Suprapubic skin (tissue), 4 donors: ENCODE measurements at regions not wholly inside any gene's neighbourhood (a gene's known extent, or its start where the extent isn't known, plus 50 kb on each side); places are given as distances from the start of the nearest gene placed in this dataset.

Experiments
- DNase-seq, 2 donors: peaks; one replicate each; pipeline ENCODE4 v3.0.0-alpha.2; 2019; ENCODE audit warnings: low spot score in 2 of 2
- H3K27ac ChIP-seq: fragments of 200-600 bp; sonication (generic); one replicate; pipeline ENCODE4 v1.5.1; 2019
- H3K27me3 ChIP-seq: fragments of 200-600 bp; sonication (generic); one replicate; pipeline ENCODE4 v1.5.1; 2019
- H3K36me3 ChIP-seq: fragments of 200-600 bp; sonication (generic); one replicate; pipeline ENCODE4 v1.5.1; 2019
- H3K4me1 ChIP-seq: fragments of 200-600 bp; sonication (generic); one replicate; pipeline ENCODE4 v1.5.1; 2019
- H3K4me3 ChIP-seq: fragments of 200-600 bp; sonication (generic); one replicate; pipeline ENCODE4 v1.5.1; 2019; ENCODE audit warnings: mild to moderate bottlenecking
- H3K9me3 ChIP-seq: fragments of 200-600 bp; sonication (generic); one replicate; pipeline ENCODE4 v1.5.1; 2019
- EP300 ChIP-seq: sonication (generic); formaldehyde crosslinking; IDR thresholded peaks from one replicate; pipeline ENCODE4 v1.6.1; 2017; ENCODE audit warnings: antibody characterized with exemption
- POLR2A ChIP-seq, 2 donors: fragments of 450-650 bp; IDR thresholded peaks; one replicate each; pipeline ENCODE4 v1.6.1; 2017; ENCODE audit warnings: antibody characterized with exemption in 2 of 2, mild to moderate bottlenecking in 2 of 2, moderate library complexity in 2 of 2
- POLR2AphosphoS5 ChIP-seq, 3 donors: sonication (generic); formaldehyde crosslinking; IDR thresholded peaks; one replicate each; pipeline ENCODE4 v1.6.1; 2017; ENCODE audit warnings: antibody characterized with exemption in 3 of 3
- WGBS: methylation state at CpG from one replicate; pipeline ENCODE4 v1.1.5; 2018; 5-methylcytosine and 5-hydroxymethylcytosine counted together
- TF ChIP-seq, protein P1 (sequence below), 2 donors: fragments of 200-600 bp in 1 of 2; fragments of 450-650 bp in 1 of 2; sonication (generic) in 1 of 2; IDR thresholded peaks; one replicate each; pipeline ENCODE4 v1.5.1; 2016 to 2019; ENCODE audit warnings: antibody characterized with exemption in 2 of 2, mild to moderate bottlenecking in 1 of 2, moderate library complexity in 1 of 2

DNA sequence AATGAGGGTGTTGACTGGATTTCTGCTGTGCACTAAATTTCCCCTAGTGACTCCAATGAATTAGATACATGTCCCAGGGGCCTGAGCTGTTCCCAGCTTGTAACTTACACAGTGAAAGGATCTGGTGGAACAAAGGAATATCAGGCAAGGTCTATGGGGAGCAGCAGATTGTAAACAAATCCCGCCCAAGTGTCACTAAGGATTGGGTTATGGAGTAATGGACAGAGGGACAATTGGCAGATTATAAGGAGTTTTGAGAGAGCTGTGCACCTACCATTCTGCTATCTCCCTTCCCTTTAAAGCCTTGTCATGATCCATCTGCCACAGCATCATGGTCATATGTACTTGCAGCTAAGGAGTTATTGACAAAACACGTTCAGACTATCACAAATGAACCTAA lies 183.0 kb downstream of the RAB11FIP2 start:
- TF ChIP-seq POLR2AphosphoS5 (IDR thresholded peaks at IDR 0.05): no peak
- TF ChIP-seq, protein P1, sequence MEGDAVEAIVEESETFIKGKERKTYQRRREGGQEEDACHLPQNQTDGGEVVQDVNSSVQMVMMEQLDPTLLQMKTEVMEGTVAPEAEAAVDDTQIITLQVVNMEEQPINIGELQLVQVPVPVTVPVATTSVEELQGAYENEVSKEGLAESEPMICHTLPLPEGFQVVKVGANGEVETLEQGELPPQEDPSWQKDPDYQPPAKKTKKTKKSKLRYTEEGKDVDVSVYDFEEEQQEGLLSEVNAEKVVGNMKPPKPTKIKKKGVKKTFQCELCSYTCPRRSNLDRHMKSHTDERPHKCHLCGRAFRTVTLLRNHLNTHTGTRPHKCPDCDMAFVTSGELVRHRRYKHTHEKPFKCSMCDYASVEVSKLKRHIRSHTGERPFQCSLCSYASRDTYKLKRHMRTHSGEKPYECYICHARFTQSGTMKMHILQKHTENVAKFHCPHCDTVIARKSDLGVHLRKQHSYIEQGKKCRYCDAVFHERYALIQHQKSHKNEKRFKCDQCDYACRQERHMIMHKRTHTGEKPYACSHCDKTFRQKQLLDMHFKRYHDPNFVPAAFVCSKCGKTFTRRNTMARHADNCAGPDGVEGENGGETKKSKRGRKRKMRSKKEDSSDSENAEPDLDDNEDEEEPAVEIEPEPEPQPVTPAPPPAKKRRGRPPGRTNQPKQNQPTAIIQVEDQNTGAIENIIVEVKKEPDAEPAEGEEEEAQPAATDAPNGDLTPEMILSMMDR (IDR thresholded peaks at IDR 0.05): no peak
- TF ChIP-seq POLR2A (IDR thresholded peaks at IDR 0.05): no peak
- no peak for TF ChIP-seq EP300
- no peaks in the 10 kb centered on the region for H3K36me3 ChIP-seq
- no peak for DNase-seq
- H3K4me1 ChIP-seq: peaks cover 4% of the 10 kb centered on the region
- H3K27ac ChIP-seq: no peak overlapping the region
- no peaks in the 10 kb centered on the region for H3K27me3 ChIP-seq
- no peak overlapping the region for H3K4me3 ChIP-seq
- 38% methylated on average over 2 of the region's 2 CpGs for WGBS
- H3K9me3 ChIP-seq: no peaks in the 10 kb centered on the region

DNA sequence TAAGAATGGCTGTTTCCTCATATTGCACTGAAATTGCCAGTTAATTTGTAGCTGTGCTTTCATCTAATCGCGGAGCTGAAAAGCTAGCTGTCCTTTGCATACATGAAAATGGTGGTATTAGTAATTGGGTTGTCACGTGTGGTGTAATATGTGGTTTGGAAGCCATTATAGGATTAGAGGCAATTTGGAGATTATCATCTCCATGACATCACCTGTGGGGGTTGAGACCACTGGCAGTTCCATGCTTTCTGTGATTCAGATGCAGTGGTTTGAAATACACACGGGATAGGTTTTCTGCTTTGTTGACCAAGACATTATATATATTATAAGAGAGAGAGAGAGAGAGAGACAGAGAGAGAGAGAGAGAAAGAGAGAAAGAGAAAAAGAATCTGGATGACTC lies 180.8 kb downstream of the RAB11FIP2 start:
- no peak overlapping the region for H3K4me3 ChIP-seq
- no peak overlapping the region for H3K27ac ChIP-seq
- no peaks in the 10 kb centered on the region for H3K9me3 ChIP-seq
- H3K27me3 ChIP-seq: peaks cover 2% of the 10 kb centered on the region
- DNase-seq: no peak
- TF ChIP-seq POLR2AphosphoS5 (IDR thresholded peaks at IDR 0.05) (no peak), EP300 (no peak), POLR2A (IDR thresholded peaks at IDR 0.05) (no peak)
- TF ChIP-seq, protein P1 (IDR thresholded peaks at IDR 0.05): no peak
- H3K36me3 ChIP-seq: no peaks in the 10 kb centered on the region
- H3K4me1 ChIP-seq: no peaks in the 10 kb centered on the region
- 90% methylated on average over 4 of the region's 4 CpGs for WGBS

DNA sequence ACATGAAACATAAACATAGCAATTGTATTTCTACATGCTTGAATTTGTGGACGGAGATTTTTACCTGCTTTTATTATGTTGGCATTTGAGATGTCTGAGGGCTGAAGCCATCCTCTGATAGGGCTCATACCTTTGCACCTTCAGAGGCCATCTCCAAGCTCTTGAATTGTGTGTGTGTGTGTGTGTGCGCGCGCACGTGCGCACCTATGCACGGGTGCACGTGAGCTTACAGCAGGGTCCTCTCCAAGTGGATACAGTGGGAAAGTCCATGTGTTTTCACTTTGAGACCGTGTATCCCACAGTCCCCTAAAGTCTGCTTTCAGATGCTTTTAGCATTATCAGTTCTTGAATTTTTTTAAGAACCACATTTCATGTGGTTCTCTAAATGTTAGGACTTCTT lies 178.6 kb downstream of the RAB11FIP2 start:
- no peaks in the 10 kb centered on the region for H3K36me3 ChIP-seq
- no peak overlapping the region for H3K4me3 ChIP-seq
- H3K4me1 ChIP-seq: no peaks in the 10 kb centered on the region
- peaks cover 2% of the 10 kb centered on the region for H3K27me3 ChIP-seq
- DNase-seq: no peak
- no peaks in the 10 kb centered on the region for H3K9me3 ChIP-seq
- no peak overlapping the region for H3K27ac ChIP-seq
- TF ChIP-seq EP300 (no peak), POLR2AphosphoS5 (IDR thresholded peaks at IDR 0.05) (no peak), POLR2A (IDR thresholded peaks at IDR 0.05) (no peak)
- TF ChIP-seq, protein P1 (IDR thresholded peaks at IDR 0.05): no peak
- 84% methylated on average over 9 of the region's 9 CpGs for WGBS

DNA sequence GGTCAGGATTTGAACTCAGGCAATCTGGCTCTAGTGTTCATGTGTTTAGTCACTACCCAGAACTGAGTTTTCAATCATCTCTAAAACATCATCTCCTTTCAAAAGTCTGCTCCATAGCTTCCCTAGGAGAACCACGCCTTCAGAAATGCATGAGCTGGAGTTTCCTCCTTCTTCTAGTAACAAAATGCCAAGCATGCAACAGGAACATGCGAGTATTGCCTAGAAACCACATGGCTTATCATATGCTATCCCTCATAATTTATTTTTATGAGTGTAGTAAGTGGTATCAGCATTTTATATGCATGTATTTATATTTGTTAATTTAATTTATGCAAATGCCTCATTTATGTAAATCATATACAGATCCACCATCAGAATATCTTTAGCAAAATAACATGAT lies 170.9 kb downstream of the RAB11FIP2 start:
- H3K36me3 ChIP-seq: no peaks in the 10 kb centered on the region
- no peaks in the 10 kb centered on the region for H3K4me1 ChIP-seq
- DNase-seq: no peak
- H3K4me3 ChIP-seq: no peak overlapping the region
- H3K27me3 ChIP-seq: peaks cover 1% of the 10 kb centered on the region
- 67% methylated on average over 2 of the region's 2 CpGs for WGBS
- no peak overlapping the region for H3K27ac ChIP-seq
- no peak for TF ChIP-seq POLR2A (IDR thresholded peaks at IDR 0.05)
- TF ChIP-seq, protein P1 (IDR thresholded peaks at IDR 0.05): no peak
- no peak for TF ChIP-seq EP300
- TF ChIP-seq POLR2AphosphoS5 (IDR thresholded peaks at IDR 0.05): no peak
- H3K9me3 ChIP-seq: no peaks in the 10 kb centered on the region

DNA sequence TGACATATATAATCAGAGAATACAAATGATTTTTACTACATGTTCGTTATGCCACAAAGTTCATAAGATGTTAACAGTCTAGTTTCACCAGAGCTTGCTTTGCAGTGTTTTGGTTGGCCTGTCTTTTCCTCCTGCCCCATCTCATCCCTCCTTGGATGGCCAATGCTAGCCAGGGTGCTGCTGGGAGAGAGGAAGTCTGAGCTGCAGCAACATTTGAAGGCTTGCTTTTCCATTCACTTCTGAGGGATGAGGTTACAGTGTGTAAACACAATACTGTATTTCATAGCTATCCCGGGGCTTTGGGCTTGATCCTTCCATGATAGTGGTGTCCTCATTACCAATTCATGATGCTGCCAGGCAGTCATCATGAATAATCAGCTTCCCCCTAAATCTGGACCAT lies 170.5 kb downstream of the RAB11FIP2 start:
- Histone ChIP-seq H3K27ac (no peak overlapping the region), H3K36me3 (no peaks in the 10 kb centered on the region), H3K4me1 (no peaks in the 10 kb centered on the region), H3K4me3 (no peak overlapping the region), H3K9me3 (no peaks in the 10 kb centered on the region), H3K27me3 (peaks cover 3% of the 10 kb centered on the region)
- no peak for TF ChIP-seq POLR2AphosphoS5 (IDR thresholded peaks at IDR 0.05)
- TF ChIP-seq, protein P1 (IDR thresholded peaks at IDR 0.05): no peak
- no peak for TF ChIP-seq POLR2A (IDR thresholded peaks at IDR 0.05)
- no peak for TF ChIP-seq EP300
- DNase-seq: no peak
- WGBS: 70% methylated on average over 2 of the region's 2 CpGs
